Myocyte (in vitro differentiated cells): ENCODE measurements at regions not wholly inside any gene's neighbourhood (a gene's known extent, or its start where the extent isn't known, plus 50 kb on each side); places are given as distances from the start of the nearest gene placed in this dataset.

ENCODE experiments used
- DNase-seq: peaks from one replicate; pipeline ENCODE4 v3.0.0-alpha.2; 2012; ENCODE audit warnings: low read depth

DNA sequence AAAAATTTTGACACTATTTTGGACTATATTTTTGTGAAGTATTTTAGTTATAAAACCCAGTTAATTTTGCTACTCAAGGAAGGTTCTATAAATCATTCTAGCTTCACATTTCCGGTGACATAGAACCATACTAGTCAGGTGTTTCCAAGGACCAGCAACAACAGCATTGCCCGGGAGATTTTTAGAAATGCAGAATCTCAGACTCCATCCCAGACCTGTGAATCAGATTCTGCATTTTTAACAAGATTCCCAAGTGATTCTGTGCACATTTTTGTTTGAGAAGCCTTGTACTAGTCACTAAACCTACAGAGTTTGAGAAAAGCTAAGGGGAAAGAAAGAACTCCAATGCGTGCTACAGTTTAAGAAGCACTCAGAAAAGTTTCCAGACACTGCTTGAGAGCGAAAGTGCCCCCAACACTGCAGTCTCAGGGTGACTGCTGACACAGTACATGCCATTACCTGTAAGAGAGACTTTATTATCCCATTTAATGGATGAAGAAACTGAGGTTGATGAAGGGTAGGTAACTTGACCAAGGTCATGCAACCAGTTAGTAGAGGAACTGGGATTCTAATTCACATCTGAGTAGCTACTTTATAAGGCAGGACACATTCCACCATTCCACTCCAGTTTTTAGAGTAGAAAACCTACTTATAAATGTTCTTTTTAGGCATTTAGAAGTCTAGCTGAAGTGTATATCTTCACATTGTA is 49.7 kb upstream of the USP3 start:
- no peak for DNase-seq
